ENCODE measurements at regions not wholly inside any gene's neighbourhood (a gene's known extent, or its start where the extent isn't known, plus 50 kb on each side); places are given as distances from the start of the nearest gene placed in this dataset.

DNA sequence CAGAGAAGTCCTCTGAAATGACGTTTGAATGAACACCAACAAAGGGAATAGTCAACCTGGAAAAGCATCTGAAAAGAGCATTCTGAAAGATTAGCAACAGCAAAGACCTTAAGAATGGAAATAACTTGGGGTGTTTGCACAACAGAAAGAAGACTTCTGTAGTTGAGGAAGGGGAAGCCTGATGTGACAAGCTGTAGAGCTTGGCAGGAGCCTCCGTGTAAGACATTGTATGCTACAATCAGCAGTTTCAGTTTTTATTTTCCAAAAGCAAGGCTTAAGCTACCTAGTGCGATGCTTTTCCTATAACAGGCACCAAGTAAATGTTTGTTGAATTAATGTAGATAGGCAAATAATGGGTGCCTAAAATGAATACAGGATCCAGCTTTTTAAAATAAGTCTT is 484.0 kb downstream of the SPRY1 start:
- DNase-seq (ENCODE audit: low spot score) = no peak

DNA sequence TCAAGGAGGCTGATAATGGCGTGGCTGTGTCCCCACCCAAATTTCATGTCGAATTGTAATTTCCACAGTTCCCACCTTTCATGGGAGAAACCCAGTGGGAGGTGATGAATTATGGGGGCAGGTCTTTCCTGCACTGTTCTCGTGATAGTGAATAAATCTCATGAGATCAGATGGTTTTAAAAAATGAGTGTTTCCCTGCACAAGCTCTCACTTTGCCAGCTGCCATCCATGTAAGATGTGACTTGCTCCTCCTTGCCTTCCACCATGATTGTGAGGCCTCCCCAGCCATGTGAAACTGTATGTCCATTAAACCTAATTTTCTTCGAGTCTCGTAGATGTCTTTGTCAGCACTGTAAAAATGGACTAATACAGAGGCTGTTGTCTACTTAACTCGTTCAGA is 488.3 kb downstream of the SPRY1 start:
- no peak for DNase-seq (ENCODE audit: low spot score)

DNA sequence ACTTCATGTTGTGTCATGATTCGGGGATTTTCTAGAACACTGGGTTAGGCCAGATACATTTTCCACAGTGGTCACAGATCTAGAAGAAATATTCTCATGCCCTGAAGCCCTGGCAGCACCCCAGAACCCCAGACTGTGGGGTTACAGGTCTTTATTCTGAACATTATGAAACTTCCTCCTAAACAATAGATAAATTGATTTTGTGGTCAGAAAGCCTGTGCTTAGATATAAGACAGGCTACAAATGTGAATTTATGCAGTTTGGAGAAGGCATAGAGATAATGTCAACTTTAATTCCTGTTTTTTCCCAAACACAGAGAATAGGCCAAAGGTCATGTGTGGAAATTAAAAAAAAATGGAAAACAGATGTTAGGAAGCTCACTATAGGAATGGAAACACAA is 492.9 kb downstream of the SPRY1 start:
- no peak for DNase-seq (ENCODE audit: low spot score)

DNA sequence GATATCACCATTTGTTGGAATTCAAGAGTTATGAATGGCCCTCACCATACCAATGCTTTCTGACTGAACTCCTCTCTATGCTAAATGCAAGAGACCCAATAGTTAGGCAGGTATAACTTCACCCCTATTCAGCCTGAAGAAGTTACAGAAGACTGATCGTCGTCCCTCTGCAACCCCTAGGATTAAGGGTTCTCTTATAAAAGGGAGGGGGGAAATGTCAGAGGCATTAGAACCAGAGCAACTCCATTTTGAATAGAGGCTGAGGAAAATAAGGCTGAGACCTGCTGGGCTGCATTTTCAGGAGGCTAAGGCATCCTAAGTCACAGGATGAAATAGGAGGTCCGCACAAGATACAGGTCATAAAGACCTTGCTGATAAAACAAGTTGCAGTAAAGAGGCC is 494.3 kb downstream of the SPRY1 start:
- no peak for DNase-seq (ENCODE audit: low spot score)

DNA sequence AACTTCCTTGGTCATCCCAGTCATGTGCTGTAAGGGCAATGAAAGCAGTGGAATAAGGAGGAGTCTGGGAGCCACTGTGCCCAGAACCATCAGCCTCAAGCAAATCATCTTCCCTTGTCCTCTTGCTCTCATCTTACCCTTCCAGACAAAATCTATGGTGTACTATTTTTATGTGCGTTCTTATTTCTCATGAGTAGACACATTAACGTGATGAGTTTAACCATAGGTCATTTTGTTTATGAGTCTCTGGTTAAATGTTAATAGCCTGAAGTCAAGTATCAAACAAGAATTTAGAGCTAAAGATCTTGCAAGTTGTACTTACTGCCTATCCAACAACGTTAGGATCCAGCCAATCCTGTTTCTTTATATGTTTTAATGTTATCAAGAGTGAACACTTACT is 495.3 kb downstream of the SPRY1 start:
- no peak for DNase-seq (ENCODE audit: low spot score)

DNA sequence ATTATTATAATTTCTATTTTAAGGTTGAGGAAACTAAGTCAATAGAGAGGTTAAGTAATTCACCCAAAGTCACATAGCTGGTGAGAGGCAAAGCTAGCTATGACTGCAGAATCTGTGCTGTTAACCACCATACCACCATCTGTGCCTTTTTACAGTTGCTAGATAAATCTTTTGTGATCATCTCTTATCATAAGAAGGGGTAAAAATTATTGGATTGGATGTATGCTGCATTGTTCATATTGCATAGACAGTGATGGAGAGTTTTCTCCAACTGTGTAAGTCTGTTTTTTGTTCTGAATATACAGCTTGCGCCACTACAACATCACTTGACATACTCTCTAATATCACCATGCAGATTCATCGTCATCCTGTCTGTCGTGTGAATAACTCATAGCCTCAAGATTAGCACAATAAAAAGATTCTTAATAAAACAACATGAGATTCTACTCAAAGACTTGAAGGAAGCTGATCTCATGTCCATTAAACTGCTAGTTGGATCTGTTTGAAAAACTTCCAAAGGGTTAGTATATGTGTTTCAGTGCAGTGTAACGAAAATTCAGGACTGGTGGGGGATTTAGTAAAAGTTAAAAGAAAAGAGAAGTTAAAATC is 495.9 kb downstream of the SPRY1 start:
- no peak for DNase-seq (ENCODE audit: low spot score)

DNA sequence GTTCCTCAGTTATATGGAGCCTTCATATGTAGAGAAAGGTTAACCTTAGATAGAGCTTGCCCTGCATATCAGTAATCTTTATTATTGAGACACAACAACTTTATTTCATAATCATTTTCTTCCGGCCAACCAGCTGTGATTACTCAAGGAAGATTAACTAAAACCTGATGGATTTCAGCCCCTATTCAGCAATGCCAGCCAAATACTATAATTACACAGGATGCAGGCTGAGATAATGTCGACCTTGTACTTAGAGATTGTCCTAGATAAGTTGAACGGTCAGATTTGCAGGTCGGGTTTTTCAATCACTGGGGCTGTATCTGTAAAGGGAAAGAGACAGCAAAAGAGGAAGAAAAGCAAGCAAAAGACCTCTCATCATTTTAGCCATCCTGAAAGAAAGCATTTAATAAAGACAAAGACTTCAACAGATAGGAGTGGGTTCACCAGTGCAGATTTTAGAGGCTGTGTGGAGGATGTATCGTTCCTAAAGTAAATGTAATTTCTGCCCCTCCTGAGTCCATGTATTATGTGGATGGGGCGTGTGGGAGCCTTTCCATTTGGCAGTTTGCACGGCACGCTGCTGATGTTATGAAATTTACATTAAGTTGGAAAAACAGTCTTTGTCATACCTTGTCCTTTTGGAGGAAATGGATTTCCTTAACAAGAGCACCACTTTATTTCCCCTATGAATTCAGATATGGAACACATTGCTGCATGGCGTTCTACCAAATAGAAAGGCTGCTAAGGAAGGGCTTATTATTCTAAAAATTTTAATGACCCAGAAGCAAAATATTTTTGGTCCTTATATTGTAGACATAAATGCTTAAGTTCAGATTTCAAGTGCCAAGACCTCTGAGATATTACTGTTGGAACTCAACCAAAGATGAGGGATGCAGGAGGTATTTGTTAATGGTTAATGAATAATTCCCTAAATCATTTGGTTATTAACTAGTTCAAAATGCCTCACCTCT is 496.7 kb downstream of the SPRY1 start:
- DNase-seq (ENCODE audit: low spot score) = no peak

DNA sequence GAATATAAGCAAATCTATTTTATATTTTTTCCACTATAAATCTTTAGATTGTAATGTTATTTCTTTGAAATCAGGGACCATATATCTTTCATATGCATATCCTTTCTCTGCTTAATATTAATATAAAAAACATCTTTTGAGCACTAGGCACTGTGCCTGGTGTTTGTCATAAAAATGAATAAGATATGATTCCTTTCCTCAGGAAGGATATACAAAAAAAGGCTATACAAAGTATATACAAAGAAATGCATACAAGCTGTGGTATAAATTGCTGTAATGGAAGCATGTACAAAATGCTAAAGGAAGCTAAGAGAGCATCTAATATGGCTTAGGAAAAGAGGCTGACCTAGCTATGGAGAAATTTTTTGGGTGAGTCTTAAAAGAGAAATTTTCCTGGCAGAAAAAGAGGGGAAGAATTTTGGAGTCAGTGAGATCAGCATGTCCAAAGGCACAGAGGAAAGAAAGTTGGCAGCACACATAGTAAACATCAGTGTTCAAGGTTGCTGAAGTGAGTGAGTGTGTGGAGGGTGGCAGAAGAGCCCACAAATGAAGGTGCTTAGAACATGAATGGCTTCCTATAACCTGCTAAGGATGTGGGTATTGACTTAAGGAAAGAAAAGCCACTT is 500.0 kb downstream of the SPRY1 start:
- DNase-seq (ENCODE audit: low spot score) = no peak

DNA sequence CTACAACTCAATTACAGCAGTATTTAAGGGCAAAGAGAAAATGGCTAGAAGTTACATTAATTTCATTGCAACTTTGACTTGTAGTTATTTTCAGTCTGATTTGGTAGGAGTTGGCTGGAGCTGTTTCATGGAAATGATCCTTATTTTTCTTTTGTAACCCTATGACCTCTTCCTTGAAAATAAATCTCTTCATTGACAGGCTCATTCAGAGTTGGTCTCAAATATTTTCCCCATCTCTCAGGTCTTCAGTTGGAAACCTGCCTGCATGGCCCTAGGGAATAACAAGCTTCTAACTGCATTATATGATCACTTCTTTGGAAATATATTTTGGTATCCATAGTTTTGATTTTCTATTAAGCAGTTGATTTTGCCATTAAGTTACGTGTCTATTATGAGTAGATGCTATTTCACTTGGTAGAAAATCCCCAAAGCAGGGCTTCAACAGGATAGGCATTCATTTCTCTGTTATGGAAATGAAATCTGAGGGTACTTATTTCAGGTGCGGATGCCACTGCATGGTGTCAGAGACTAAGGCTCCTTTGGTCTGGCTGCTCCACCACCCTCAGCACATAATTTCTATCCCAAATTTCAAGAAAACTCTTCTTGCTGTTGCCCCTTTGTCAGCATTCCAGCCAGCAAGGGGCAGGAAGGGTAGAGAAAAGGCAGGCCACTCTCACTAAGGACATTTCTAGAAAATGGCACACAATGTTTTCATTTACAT is 502.5 kb downstream of the SPRY1 start:
- no peak for DNase-seq (ENCODE audit: low spot score)

DNA sequence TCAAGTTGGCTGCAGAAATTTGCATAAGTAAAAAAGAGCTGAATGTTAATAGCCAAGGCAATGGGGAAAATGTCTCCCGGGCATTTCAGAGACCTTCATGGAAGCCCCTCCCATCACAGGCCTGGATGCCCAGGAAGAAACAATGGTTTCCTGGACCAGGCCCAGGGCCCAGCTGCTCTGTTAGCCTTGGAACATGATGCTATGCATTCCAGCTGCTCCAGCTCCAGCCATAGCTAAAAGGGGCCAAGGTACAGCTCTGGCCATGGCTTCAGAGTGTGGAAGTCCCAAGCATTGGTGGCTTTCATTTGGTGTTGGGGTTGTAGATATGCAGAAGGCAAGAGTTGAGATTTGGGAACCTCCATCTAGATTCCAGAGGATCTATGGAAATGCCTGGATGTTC is 508.3 kb downstream of the SPRY1 start:
- DNase-seq (ENCODE audit: low spot score) = no peak

DNA sequence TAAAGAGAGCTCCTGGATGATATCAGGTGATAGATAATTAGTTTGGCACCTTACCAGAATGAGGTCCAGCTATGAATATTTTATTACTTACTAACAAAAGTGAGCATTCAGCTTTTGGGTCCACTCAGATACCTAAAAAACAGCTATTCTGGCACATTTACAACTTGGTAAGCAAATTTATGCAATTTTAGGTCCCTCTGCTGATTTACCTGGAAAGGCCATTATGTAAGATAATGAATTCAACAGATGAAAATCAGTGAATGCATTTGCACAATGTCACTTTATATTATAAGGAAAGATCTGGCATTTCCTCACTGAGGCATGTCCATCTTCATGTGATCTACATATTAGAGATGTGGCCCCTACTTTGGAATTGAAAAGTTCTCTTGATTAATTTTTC is 517.0 kb downstream of the SPRY1 start:
- no peak for DNase-seq (ENCODE audit: low spot score)

DNA sequence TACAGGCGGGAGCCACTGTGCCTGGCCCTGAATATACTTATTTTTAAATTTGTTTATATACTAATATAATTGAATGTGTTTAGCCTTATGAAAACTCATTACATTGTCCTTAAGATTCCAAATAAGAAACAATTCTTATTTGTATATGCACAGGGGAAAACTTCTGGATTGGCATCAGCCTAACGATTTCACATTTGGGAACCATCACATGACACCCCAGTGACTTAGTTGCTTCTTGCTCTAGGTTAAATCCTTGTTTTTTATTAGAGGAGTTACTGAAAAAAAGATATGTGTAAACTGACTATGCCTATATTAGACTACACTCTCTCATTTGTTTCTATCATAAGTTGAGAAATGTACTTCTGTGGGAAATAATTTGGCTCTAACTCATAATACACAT is 520.2 kb downstream of the SPRY1 start:
- no peak for DNase-seq (ENCODE audit: low spot score)

DNA sequence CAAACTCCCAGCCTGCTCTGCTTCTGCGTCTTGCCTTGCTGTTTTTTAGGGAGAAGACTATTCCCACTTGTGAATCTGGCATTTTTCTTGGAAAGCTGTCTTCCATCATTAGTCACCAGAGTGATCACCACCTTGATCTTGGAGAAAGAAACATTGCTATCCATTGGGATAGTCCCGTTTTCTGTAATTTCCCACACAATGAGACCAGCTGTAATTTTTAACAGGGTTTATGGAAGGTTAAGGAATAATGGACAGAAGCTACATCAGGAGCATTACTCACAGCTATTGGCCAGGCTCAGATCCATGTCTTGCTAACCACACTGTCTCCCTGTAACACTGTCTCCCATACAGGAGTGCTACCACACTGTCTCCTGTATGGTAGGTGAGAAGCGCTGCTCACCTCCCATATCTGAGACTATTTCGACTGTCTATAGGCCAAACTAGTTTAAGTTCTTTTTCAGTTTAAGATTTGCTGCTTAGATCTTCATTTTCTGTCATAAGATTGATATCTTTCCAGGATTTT is 523.0 kb downstream of the SPRY1 start:
- no peak for DNase-seq (ENCODE audit: low spot score)

DNA sequence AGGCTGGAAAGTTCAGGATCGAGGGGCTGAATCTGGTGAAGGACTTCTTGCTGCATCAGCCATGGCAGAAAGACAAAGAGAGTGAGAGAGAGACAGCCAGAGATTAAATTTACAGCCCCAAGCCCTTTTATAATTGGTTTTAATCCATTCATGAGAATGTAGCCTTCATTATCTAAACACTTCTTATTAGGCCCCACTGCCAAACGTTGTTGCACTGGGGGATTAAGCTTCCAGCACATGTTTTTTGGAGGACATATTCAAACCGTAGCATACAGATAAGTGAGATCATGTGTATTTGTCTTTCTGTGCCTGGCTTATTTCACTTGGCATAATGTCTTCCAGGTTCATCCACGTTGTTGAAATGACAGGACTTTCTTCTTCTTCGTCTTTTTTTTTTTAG is 524.7 kb downstream of the SPRY1 start:
- DNase-seq (ENCODE audit: low spot score) = no peak

DNA sequence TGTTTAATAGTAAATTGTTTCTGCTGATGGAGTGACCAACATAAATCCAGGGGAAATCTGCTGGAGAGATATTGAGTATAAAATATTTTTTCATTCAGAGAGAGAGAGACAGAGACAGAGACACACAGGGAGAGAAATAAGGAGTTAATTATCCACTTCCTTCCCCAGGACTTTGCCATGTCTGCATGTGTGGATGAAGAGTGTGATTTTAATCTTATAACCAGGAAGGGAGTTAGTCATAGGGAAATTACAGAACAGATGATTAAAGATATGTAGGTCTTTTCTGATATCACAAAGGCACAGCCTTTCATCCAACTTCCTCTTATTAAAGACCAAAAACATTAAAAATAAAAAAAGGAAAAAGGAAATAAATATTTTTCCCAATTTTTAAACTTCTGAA is 526.3 kb downstream of the SPRY1 start:
- no peak for DNase-seq (ENCODE audit: low spot score)

DNA sequence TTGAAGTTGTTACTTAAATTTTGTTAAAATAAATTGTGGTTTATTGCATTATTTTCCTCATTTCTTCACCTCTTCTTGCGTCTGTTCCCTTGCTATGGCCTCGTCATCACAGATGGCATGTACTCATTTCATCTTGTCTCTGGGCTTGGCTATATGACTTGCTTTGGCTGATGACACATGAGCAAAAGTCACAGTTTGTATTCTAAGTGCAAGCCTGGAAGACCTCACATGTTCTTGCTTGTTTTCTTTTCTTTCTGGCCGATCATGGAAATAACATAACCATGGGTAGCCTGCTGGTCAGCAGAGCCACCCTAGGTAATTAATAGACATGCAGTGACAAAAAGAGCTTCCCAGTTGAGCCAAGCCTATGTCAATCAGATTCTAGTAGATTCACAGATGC is 527.9 kb downstream of the SPRY1 start:
- DNase-seq (ENCODE audit: low spot score) = no peak

DNA sequence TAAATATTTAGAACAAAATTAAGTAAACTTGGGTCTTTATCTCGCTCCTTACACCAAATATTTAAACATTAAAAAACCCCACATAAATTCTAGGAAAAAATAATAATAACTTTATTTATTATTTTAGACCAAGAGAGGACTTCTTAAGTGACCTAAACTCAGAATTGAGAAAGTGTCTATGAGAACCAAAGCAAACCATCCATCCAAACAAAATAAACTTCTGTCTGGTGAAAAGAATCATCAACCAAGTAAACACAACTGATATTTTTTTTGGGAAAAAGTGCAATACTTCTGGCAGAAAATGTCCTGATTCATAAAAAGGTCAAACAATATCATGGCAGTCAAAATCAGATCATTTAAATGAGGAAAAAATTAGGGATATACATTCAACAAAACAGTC is 533.0 kb downstream of the SPRY1 start:
- no peak for DNase-seq (ENCODE audit: low spot score)

DNA sequence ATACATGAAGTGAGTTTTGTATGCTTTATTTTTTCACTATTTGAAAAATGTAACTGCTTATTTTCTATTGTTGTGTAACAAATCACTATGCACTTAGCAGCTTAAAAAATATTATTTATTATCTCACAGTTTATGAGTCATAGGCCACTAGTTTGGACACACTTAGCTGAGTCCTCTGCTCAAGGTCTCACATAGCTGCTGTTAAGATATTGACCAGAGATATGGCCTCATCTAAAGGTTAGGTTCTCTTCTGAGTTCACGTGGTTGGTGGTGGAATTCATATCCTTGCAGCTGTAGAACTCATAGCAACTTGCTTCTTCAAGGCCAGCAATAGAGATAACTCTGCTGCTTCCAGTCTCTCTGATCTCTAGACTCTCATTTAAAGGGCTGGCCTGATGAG is 534.4 kb downstream of the SPRY1 start:
- no peak for DNase-seq (ENCODE audit: low spot score)

DNA sequence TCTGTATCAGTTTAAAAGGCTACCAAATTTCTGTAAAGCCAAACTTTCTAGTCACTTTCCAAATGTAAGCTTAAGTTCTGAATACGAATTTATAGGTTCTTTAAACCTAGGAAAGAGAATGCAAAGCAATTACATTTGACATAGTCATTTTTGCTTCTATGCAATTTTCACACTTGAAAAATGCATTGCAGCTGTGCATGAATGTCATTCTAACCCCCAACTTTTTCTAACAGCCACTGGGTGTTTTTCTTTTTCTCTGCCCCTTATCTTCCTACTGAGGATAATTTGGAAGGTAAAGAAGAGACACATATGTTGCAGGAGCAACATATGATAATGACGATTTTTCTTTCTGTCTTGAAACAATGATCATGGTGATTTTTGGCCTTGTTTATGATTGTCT is 537.5 kb downstream of the SPRY1 start:
- no peak for DNase-seq (ENCODE audit: low spot score)

DNA sequence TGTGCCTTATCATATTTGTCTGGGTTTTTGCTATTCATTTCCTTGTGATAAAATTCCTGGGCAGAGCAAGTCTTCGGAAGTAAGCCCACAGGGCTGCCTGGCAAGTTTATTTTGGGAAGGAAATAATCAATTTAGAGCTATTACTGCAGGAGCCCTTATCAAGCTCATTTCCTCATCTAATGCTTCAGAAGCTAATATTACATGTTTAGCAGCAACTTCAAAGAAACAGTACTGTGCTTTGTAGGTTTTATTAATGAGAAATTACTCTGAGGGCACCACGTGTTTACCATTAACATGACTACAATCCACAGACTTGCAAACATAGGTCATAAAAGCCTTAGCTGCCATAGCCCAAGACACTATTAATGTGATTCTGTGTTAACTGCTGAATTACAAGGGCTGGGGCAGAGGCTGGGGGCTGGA is 540.0 kb downstream of the SPRY1 start:
- DNase-seq (ENCODE audit: low spot score) = no peak

DNA sequence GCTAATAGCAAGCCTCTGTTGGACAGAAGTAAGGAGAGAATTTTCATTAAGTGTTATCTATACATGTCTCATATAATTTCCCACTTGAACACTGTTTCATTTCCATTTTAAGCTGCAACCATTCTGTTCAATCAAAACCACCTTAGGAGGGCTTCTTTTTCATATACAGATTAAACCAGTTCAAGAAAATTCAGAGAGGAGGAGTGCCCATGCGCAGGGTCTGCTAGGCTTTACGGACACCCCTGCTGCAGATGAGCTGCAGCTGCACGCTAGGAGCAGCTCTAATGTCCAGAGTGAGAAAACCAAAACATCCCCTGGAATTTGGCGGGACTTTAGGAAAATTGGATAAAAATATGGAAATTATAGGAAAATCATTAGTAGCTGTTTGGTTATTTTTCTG is 541.0 kb downstream of the SPRY1 start:
- DNase-seq (ENCODE audit: low spot score) = no peak

DNA sequence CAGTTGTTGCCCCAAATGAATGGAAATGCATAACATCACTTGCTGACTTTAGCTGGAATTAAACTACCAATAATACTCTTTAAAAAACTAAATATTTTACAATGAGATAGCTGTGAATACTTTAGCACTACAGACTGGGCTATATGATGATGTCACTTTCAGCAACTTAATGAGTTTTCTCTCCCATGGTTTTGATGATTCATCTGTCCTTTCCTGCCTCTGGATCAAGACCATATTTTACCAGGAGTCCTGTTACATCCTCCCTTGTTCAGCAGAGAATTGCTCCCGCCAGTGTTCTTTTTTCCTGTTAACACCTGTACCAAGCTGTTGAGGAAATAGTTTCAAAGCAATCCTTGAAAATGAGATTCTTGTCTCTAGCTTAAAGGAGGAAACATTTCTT is 543.0 kb downstream of the SPRY1 start:
- DNase-seq (ENCODE audit: low spot score) = no peak
